ENCODE measurements at regions not wholly inside any gene's neighbourhood (a gene's known extent, or its start where the extent isn't known, plus 50 kb on each side); places are given as distances from the start of the nearest gene placed in this dataset.

DNA sequence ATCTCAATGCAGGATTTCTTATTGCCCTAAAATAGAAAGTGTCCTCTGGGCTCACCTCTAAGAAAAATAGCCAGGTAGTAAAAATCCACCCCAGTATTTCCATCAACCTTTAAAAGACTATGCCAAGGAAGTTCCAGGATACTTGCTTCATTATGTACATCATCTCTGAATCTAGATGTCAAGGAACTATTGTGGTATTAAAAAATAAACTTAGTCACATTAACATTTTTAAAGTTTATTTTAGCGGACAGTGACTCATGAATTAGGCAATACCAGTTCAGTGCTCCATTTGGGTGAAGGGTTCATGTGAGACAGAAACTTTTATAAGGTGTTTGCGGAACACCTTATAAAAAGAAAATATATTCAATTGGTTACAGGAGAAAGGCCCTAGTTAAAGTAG is 209.2 kb downstream of the ADAM29 start:
- TF ChIP-seq, protein P1, sequence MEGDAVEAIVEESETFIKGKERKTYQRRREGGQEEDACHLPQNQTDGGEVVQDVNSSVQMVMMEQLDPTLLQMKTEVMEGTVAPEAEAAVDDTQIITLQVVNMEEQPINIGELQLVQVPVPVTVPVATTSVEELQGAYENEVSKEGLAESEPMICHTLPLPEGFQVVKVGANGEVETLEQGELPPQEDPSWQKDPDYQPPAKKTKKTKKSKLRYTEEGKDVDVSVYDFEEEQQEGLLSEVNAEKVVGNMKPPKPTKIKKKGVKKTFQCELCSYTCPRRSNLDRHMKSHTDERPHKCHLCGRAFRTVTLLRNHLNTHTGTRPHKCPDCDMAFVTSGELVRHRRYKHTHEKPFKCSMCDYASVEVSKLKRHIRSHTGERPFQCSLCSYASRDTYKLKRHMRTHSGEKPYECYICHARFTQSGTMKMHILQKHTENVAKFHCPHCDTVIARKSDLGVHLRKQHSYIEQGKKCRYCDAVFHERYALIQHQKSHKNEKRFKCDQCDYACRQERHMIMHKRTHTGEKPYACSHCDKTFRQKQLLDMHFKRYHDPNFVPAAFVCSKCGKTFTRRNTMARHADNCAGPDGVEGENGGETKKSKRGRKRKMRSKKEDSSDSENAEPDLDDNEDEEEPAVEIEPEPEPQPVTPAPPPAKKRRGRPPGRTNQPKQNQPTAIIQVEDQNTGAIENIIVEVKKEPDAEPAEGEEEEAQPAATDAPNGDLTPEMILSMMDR (IDR thresholded peaks at IDR 0.05), result no peak
- TF ChIP-seq EP300 (IDR thresholded peaks at IDR 0.05), result no peak

All from tibial nerve (tissue), 4 donors.